Activated CD4-positive, alpha-beta T cell treated with anti-CD3 and anti-CD28 coated beads, Interleukin-2, Interleukin-4, amounts not matched to agents 100 ng/mL and 50 ng/mL, durations not matched to agents 16 hours and 8 hours (primary cell): ENCODE measurements at regions not wholly inside any gene's neighbourhood (a gene's known extent, or its start where the extent isn't known, plus 50 kb on each side); places are given as distances from the start of the nearest gene placed in this dataset.

ENCODE experiments used
- DNase-seq: peaks from one replicate; pipeline ENCODE4 v3.0.0-alpha.2; 2020; ENCODE audit warnings: low spot score

- no peak for DNase-seq
Measured at GRCh38 chr6:129778793-129779192, 68.8 kb upstream of the ARHGAP18 start.

DNA sequence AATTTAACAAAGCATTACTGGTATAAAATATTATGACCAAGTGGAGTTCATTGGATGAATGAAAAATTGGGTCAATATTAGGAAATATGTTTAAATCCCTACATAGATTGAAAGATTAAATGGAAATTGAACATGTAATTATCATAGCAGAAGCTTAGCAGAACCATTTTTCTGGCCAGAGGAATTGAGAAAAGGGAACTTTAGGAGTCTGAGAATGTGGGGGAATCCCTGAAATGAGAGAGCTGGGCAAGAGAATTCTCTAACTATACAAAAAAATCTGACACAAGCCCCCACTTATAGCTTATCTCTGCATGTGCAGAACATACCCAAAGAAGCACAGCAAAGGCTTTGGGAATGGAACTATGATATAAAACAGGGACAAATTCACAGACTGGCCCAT lies 67.4 kb upstream of the ARHGAP18 start:
- no peak for DNase-seq

GRCh38 chr6:129776542-129777330 lies 66.8 kb upstream of the ARHGAP18 start:
- DNase-seq, result no peak

GRCh38 chr6:129774697-129775447 lies 64.9 kb upstream of the ARHGAP18 start:
- DNase-seq, result peak; percentile 43

GRCh38 chr6:129773304-129773703 lies 63.3 kb upstream of the ARHGAP18 start:
- DNase-seq, result no peak

GRCh38 chr6:129771678-129772077 lies 61.7 kb upstream of the ARHGAP18 start:
- DNase-seq, result no peak

DNA sequence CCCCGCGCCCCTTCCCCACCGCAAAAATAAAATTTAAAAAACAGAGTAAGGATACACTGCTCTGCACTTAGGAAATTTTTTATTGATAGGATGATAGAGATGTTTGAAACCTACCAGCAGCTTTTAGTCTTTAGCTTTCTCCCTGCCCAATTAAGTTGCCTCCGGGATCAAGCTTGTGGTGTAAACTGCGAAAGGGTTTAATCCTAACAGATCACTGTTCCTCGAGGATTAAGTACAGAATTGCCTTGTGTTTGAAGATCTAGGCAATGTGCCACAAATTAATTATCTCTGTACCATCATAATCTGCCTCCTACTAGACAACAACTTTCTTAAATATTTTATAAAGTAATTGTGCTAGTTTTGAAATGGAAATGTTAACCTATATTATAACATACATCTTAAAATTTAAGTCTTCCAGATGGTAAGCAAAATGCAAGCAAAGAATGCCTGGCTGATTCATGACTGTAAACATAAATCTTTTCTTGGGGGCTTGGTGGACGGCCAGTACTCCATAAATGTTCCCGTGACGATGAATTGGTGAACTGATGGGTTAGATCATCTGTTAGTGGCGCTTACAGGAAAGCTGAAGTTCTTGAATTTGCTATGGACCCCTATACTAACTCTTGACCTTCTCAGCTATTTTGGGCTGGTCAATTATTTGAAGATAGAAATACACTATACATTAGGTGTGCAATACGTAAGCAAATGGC lies 58.0 kb upstream of the ARHGAP18 start:
- DNase-seq, result no peak

DNA sequence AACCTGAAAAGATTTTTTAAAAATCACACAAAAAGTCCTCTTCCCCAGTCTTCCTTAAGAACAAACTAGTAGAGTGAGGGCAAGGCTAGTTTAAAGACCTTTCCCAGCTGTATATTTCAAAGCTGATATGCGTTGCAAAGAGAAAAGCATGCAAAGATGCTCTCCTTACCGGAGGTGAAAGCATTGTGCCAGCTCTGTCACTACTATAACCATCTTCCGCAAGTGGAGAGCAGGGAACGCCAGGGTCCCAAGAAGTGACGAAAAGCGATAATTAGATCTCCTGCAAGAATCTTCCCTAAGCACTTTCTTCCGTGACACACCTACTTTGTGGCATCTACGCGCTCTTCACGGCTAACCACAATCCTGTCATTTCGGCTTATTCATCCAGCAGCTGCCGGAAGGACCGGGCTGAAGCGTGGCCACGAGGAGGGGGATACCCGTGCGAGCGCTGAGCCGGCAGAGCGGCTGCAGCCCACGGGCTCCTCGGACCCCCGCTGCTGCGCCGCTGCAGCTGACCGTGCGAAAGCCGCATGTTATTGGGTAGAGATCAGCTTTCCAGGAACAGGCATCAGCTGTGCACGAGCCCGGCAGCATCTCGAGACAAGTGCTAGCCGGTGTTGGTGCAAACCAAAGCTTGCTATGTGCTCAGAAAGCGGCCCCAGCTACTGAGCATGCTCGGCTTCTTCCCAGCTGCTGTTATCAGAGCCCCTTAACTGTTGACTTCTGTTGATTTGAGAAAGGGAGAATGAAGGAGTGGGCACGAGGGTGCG lies 57.2 kb upstream of the ARHGAP18 start:
- peak; percentile 80 for DNase-seq

- no peak for DNase-seq
Measured at GRCh38 chr6:129764761-129765407, 54.9 kb upstream of the ARHGAP18 start.

GRCh38 chr6:129759796-129760605 lies 50.0 kb upstream of the ARHGAP18 start:
- no peak for DNase-seq
